Neural progenitor cell (in vitro differentiated cells): ENCODE measurements at regions not wholly inside any gene's neighbourhood (a gene's known extent, or its start where the extent isn't known, plus 50 kb on each side); places are given as distances from the start of the nearest gene placed in this dataset.

ENCODE experiments used
- DNase-seq: peaks from one replicate; pipeline ENCODE4 v3.0.0-alpha.2; 2016; ENCODE audit warnings: low spot score
- H2AFZ ChIP-seq: fragments of 200-600 bp; sonication (generic); replicated peaks from 2 replicates; pipeline ENCODE4 v1.6.1; 2016; ENCODE audit warnings: antibody characterized with exemption
- H3F3A ChIP-seq: fragments of 200-600 bp; sonication (generic); 2 replicates; pipeline ENCODE4 v1.6.1; 2016; ENCODE audit warnings: antibody characterized with exemption, low read depth
- H3K27ac ChIP-seq: fragments of 200-600 bp; sonication (generic); 2 replicates; pipeline ENCODE4 v1.5.1; 2016; ENCODE audit warnings: mild to moderate bottlenecking
- H3K27me3 ChIP-seq: fragments of 200-600 bp; sonication (generic); 2 replicates; pipeline ENCODE4 v1.6.1; 2016; ENCODE audit warnings: mild to moderate bottlenecking, moderate library complexity
- H3K36me3 ChIP-seq: fragments of 200-600 bp; sonication (generic); 2 replicates; pipeline ENCODE4 v1.5.1; 2016
- H3K4me1 ChIP-seq: fragments of 200-600 bp; sonication (generic); 2 replicates; pipeline ENCODE4 v1.6.1; 2016; ENCODE audit warnings: mixed run types
- H3K4me2 ChIP-seq: fragments of 200-600 bp; sonication (generic); 2 replicates; pipeline ENCODE4 v1.6.1; 2016
- H3K4me3 ChIP-seq: fragments of 200-600 bp; sonication (generic); 2 replicates; pipeline ENCODE4 v1.5.1; 2016
- H3K79me2 ChIP-seq: fragments of 200-600 bp; sonication (generic); 2 replicates; pipeline ENCODE4 v1.6.1; 2016; ENCODE audit warnings: low read depth
- H3K9ac ChIP-seq: fragments of 200-600 bp; sonication (generic); 2 replicates; pipeline ENCODE4 v1.6.1; 2016
- H3K9me3 ChIP-seq: fragments of 200-600 bp; sonication (generic); 2 replicates; pipeline ENCODE4 v1.5.1; 2016; ENCODE audit warnings: low read depth
- H4K20me1 ChIP-seq: fragments of 200-600 bp; sonication (generic); 2 replicates; pipeline ENCODE4 v1.6.1; 2016; ENCODE audit warnings: low read depth
- H3K27ac Mint-ChIP-seq: 3 replicates; pipeline ENCODE4 v1.8.0; 2021; ENCODE audit warnings: mixed read lengths
- H3K27me3 Mint-ChIP-seq: 2 replicates; pipeline ENCODE4 v1.8.0; 2022; ENCODE audit warnings: low read depth, mild to moderate bottlenecking, inconsistent platforms, moderate library complexity, mixed read lengths; ENCODE audit not compliant: insufficient read depth
- H3K36me3 Mint-ChIP-seq: 3 replicates; pipeline ENCODE4 v1.8.0; 2021; ENCODE audit warnings: mixed read lengths
- H3K4me1 Mint-ChIP-seq: 3 replicates; pipeline ENCODE4 v1.8.0; 2021; ENCODE audit warnings: mixed read lengths
- H3K4me3 Mint-ChIP-seq: 3 replicates; pipeline ENCODE4 v1.8.0; 2021; ENCODE audit warnings: mild to moderate bottlenecking, moderate library complexity, mixed read lengths
- H3K9me3 Mint-ChIP-seq: 3 replicates; pipeline ENCODE4 v1.8.0; 2020; ENCODE audit warnings: mixed read lengths
- EZH2 ChIP-seq: fragments of 200-600 bp; sonication (generic); IDR thresholded peaks from 2 replicates; pipeline ENCODE4 v1.6.1; 2017; ENCODE audit warnings: antibody characterized with exemption, mild to moderate bottlenecking, moderate library complexity
- EZH2phosphoT487 ChIP-seq: fragments of 200-600 bp; sonication (generic); IDR thresholded peaks from 2 replicates; pipeline ENCODE4 v1.6.1; 2017; ENCODE audit warnings: antibody characterized with exemption
- TF ChIP-seq, protein P1 (sequence below): fragments of 200-600 bp; sonication (generic); IDR thresholded peaks from 2 replicates; pipeline ENCODE4 v1.5.1; 2017; ENCODE audit warnings: antibody characterized with exemption, mild to moderate bottlenecking

DNA sequence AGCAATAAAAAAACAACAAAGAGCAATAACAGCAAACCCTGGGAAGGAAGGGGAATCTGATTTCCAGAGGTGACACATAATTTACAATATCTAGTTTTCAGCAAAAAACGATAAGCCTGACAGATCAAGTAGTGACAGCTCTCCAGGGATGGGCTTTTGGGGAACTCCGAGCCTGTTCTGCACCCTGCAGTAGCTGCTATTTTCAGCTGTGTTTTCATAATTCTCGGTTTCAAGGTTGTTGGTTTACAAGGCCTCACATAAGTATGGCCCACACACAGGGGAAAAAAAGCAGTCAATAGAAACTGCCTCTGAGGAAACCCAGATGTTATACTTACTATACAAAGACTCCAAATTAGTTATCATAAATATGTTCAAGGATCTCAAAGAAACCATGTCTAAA lies 67.7 kb upstream of the CTLA4 start:
- no peak overlapping the region for H3K9ac ChIP-seq
- no peak overlapping the region for H2AFZ ChIP-seq
- no peaks in the 10 kb centered on the region for H3K9me3 ChIP-seq
- DNase-seq: no peak
- no peaks in the 10 kb centered on the region for H3K79me2 ChIP-seq
- H3K36me3 Mint-ChIP-seq: peaks cover 11% of the 10 kb centered on the region
- no peaks in the 10 kb centered on the region for H3F3A ChIP-seq
- no peaks in the 10 kb centered on the region for H3K4me1 ChIP-seq
- peaks cover 29% of the 10 kb centered on the region for H3K9me3 Mint-ChIP-seq
- no peaks in the 10 kb centered on the region for H3K27me3 ChIP-seq
- TF ChIP-seq EZH2: no peak
- TF ChIP-seq, protein P1, sequence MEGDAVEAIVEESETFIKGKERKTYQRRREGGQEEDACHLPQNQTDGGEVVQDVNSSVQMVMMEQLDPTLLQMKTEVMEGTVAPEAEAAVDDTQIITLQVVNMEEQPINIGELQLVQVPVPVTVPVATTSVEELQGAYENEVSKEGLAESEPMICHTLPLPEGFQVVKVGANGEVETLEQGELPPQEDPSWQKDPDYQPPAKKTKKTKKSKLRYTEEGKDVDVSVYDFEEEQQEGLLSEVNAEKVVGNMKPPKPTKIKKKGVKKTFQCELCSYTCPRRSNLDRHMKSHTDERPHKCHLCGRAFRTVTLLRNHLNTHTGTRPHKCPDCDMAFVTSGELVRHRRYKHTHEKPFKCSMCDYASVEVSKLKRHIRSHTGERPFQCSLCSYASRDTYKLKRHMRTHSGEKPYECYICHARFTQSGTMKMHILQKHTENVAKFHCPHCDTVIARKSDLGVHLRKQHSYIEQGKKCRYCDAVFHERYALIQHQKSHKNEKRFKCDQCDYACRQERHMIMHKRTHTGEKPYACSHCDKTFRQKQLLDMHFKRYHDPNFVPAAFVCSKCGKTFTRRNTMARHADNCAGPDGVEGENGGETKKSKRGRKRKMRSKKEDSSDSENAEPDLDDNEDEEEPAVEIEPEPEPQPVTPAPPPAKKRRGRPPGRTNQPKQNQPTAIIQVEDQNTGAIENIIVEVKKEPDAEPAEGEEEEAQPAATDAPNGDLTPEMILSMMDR: no peak
- TF ChIP-seq EZH2phosphoT487: no peak
- H3K4me1 Mint-ChIP-seq: peaks cover 8% of the 10 kb centered on the region
- peaks cover 7% of the 10 kb centered on the region for H3K27me3 Mint-ChIP-seq
- no peaks in the 10 kb centered on the region for H3K36me3 ChIP-seq
- no peak overlapping the region for H3K4me3 Mint-ChIP-seq
- no peak overlapping the region for H3K27ac ChIP-seq
- H3K27ac Mint-ChIP-seq: no peak overlapping the region
- H3K4me3 ChIP-seq: no peak overlapping the region
- H3K4me2 ChIP-seq: no peak overlapping the region
- H4K20me1 ChIP-seq: no peaks in the 10 kb centered on the region

DNA sequence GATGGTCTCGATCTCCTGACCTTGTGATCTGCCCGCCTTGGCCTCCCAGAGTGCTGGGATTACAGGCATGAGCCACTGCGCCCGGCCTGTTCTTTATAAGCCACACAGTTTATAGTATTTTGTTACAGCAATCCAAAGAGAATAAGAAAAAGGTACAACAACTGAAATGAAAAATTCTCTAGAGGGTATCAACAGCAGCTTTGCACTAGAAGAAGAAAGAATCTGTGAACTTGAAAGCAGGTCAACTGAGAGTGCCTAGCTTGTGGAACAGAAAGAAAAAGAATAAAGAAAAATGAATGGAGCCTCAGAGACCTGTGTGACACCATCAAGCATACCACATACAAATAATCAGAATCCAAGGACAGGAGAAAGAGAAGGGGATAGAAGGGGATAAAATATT lies 66.8 kb upstream of the CTLA4 start:
- H3K4me3 ChIP-seq: no peak overlapping the region
- no peak overlapping the region for H3K9ac ChIP-seq
- no peaks in the 10 kb centered on the region for H3K9me3 ChIP-seq
- no peaks in the 10 kb centered on the region for H3F3A ChIP-seq
- no peaks in the 10 kb centered on the region for H3K36me3 ChIP-seq
- Mint-ChIP-seq H3K36me3 (peaks cover 11% of the 10 kb centered on the region), H3K9me3 (peaks cover 33% of the 10 kb centered on the region), H3K27ac (no peak overlapping the region), H3K4me1 (peaks cover 4% of the 10 kb centered on the region), H3K27me3 (peaks cover 7% of the 10 kb centered on the region), H3K4me3 (no peak overlapping the region)
- no peak for DNase-seq
- H3K79me2 ChIP-seq: no peaks in the 10 kb centered on the region
- TF ChIP-seq EZH2phosphoT487 (no peak), EZH2 (no peak)
- TF ChIP-seq, protein P1: no peak
- no peak overlapping the region for H2AFZ ChIP-seq
- no peaks in the 10 kb centered on the region for H4K20me1 ChIP-seq
- no peaks in the 10 kb centered on the region for H3K27me3 ChIP-seq
- no peak overlapping the region for H3K27ac ChIP-seq
- no peaks in the 10 kb centered on the region for H3K4me1 ChIP-seq
- H3K4me2 ChIP-seq: no peak overlapping the region

- no peak overlapping the region for H3K27ac ChIP-seq
- Mint-ChIP-seq H3K27ac (no peak overlapping the region), H3K27me3 (peaks cover 7% of the 10 kb centered on the region), H3K4me3 (no peak overlapping the region), H3K9me3 (peaks cover 40% of the 10 kb centered on the region), H3K36me3 (peaks cover 14% of the 10 kb centered on the region), H3K4me1 (peaks cover 16% of the 10 kb centered on the region)
- TF ChIP-seq, protein P1: no peak
- TF ChIP-seq EZH2phosphoT487: no peak
- no peak for TF ChIP-seq EZH2
- no peaks in the 10 kb centered on the region for H3K27me3 ChIP-seq
- H3K4me2 ChIP-seq: no peak overlapping the region
- peaks cover 8% of the 10 kb centered on the region for H3K4me1 ChIP-seq
- peaks cover 2% of the 10 kb centered on the region for H3F3A ChIP-seq
- H2AFZ ChIP-seq: peak overlapping the region; percentile 32
- H3K36me3 ChIP-seq: no peaks in the 10 kb centered on the region
- no peaks in the 10 kb centered on the region for H3K79me2 ChIP-seq
- no peaks in the 10 kb centered on the region for H4K20me1 ChIP-seq
- H3K9me3 ChIP-seq: no peaks in the 10 kb centered on the region
- no peak overlapping the region for H3K9ac ChIP-seq
- H3K4me3 ChIP-seq: no peak overlapping the region
- no peak for DNase-seq
Measured at GRCh38 chr2:203802342-203803052, 65.1 kb upstream of the CTLA4 start.
